ENCODE measurements at regions not wholly inside any gene's neighbourhood (a gene's known extent, or its start where the extent isn't known, plus 50 kb on each side); places are given as distances from the start of the nearest gene placed in this dataset.

- no peaks in the 10 kb centered on the region for H3K4me1 ChIP-seq (ENCODE audit: control insufficient read depth in 4 of 4, insufficient read depth in 4 of 4, low read length in 3 of 4)
- H3K36me3 ChIP-seq (ENCODE audit: control insufficient read depth in 4 of 4, insufficient read depth in 3 of 4, low read depth in 1 of 4, low read length in 3 of 4): no peaks in the 10 kb centered on the region
- no peak for DNase-seq (ENCODE audit: low spot score)
- H3K9ac ChIP-seq (ENCODE audit: low read depth in 1 of 2, low read length in 2 of 2): no peak overlapping the region
- H3K4me3 ChIP-seq (ENCODE audit: low read depth in 1 of 3, low read length in 3 of 3): no peak overlapping the region
- H3K27ac ChIP-seq (ENCODE audit: low read depth in 1 of 2, low read length in 2 of 2): no peak overlapping the region
- H3K27me3 ChIP-seq (ENCODE audit: control insufficient read depth in 4 of 4, insufficient read depth in 4 of 4, low read length in 3 of 4): no peaks in the 10 kb centered on the region
- TF ChIP-seq REST (IDR thresholded peaks at IDR 0.05) (no peak), HNF4A (conservative IDR thresholded peaks at IDR 0.05) (no peak), NR2F2 (IDR thresholded peaks at IDR 0.05) (no peak), CTCF (IDR thresholded peaks at IDR 0.05; ENCODE audit: low read depth, low read length, missing input control) (no peak), ATF3 (IDR thresholded peaks at IDR 0.05) (no peak), JUND (IDR thresholded peaks at IDR 0.05) (no peak), SP1 (IDR thresholded peaks at IDR 0.05) (no peak), FOXA1 (IDR thresholded peaks at IDR 0.05) (no peak)
- H3K9me3 ChIP-seq (ENCODE audit: control insufficient read depth in 4 of 4, low read length in 3 of 4): no peaks in the 10 kb centered on the region
Measured at GRCh38 chr21:24583473-24583872, 1023.8 kb downstream of the MRPL39 start.

DNA sequence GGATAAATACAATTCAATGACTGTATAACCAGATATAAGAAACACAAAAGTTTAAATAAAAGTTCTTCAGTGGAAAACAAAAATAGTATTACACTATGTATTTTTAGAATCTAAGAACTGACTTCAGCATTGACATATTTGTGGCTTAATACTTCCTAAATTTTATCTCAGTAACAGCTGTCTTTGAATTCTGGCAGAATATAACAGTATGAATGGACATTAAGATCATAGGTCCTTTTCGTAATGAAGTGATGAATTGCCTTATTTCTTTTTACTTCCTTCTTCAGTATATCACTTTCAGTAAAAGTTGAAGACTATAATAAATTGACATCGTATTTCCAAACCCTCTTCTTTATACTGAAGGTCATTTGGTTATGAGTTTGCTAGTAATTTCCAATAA lies 1030.0 kb downstream of the MRPL39 start:
- 61% methylated on average over 2 of the region's 2 CpGs for WGBS
- Histone ChIP-seq H3K4me1 (ENCODE audit: control insufficient read depth in 4 of 4, insufficient read depth in 4 of 4, low read length in 3 of 4) (no peaks in the 10 kb centered on the region), H3K27me3 (ENCODE audit: control insufficient read depth in 4 of 4, insufficient read depth in 4 of 4, low read length in 3 of 4) (no peaks in the 10 kb centered on the region), H3K9me3 (ENCODE audit: control insufficient read depth in 4 of 4, low read length in 3 of 4) (no peaks in the 10 kb centered on the region), H3K27ac (ENCODE audit: low read depth in 1 of 2, low read length in 2 of 2) (no peak overlapping the region), H3K4me3 (ENCODE audit: low read depth in 1 of 3, low read length in 3 of 3) (no peak overlapping the region), H3K36me3 (ENCODE audit: control insufficient read depth in 4 of 4, insufficient read depth in 3 of 4, low read depth in 1 of 4, low read length in 3 of 4) (no peaks in the 10 kb centered on the region), H3K9ac (ENCODE audit: low read depth in 1 of 2, low read length in 2 of 2) (no peak overlapping the region)
- TF ChIP-seq FOXA2 (IDR thresholded peaks at IDR 0.05) (no peak), ZBTB33 (IDR thresholded peaks at IDR 0.05) (no peak), HNF4A (conservative IDR thresholded peaks at IDR 0.05) (no peak), EGR1 (IDR thresholded peaks at IDR 0.05; ENCODE audit: low read depth in 2 of 2) (no peak), REST (IDR thresholded peaks at IDR 0.05) (no peak), NR2F2 (IDR thresholded peaks at IDR 0.05) (no peak), CTCF (IDR thresholded peaks at IDR 0.05; ENCODE audit: low read depth, low read length, missing input control) (no peak), GABPA (IDR thresholded peaks at IDR 0.05 in 1 of 2, conservative IDR thresholded peaks at IDR 0.05 in 1 of 2) (no peak), TAF1 (conservative IDR thresholded peaks at IDR 0.05) (no peak), JUND (IDR thresholded peaks at IDR 0.05) (no peak), FOXA1 (IDR thresholded peaks at IDR 0.05) (no peak), ATF3 (IDR thresholded peaks at IDR 0.05) (no peak), SP1 (IDR thresholded peaks at IDR 0.05) (no peak), YY1 (IDR thresholded peaks at IDR 0.05) (no peak), HNF4G (IDR thresholded peaks at IDR 0.05) (no peak)
- TF ChIP-seq, protein P1, sequence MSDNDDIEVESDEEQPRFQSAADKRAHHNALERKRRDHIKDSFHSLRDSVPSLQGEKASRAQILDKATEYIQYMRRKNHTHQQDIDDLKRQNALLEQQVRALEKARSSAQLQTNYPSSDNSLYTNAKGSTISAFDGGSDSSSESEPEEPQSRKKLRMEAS (IDR thresholded peaks at IDR 0.05): no peak
- DNase-seq (ENCODE audit: low spot score): no peak
